C4-2B (cell line): ENCODE measurements at regions not wholly inside any gene's neighbourhood (a gene's known extent, or its start where the extent isn't known, plus 50 kb on each side); places are given as distances from the start of the nearest gene placed in this dataset.

Experiments used
- CTCF ChIP-seq: fragments of 450-650 bp; conservative IDR thresholded peaks from 2 replicates; pipeline ENCODE4 v1.5.1; 2017; ENCODE audit warnings: mild to moderate bottlenecking
- ZFX ChIP-seq: fragments of 450-650 bp; IDR thresholded peaks from 2 replicates; pipeline ENCODE4 v1.6.1; 2017

- TF ChIP-seq CTCF = no peak
- TF ChIP-seq ZFX = no peak
Measured at GRCh38 chr13:30030141-30030750, 179.8 kb upstream of the UBL3 start.
